NOMO-1 (cell line): ENCODE measurements at regions not wholly inside any gene's neighbourhood (a gene's known extent, or its start where the extent isn't known, plus 50 kb on each side); places are given as distances from the start of the nearest gene placed in this dataset.
"Not testable (repeated sequence)": the region's sequence is repeated elsewhere in the genome, so short reads cannot be mapped to it uniquely, and the experiment has no call there.

Experiments used
- DNase-seq, 2 experiments: peaks; one replicate each; lab custom pipeline; 2025; ENCODE audit not compliant: unreplicated experiment in 2 of 2; lab: John Stamatoyannopoulos, UW

DNA sequence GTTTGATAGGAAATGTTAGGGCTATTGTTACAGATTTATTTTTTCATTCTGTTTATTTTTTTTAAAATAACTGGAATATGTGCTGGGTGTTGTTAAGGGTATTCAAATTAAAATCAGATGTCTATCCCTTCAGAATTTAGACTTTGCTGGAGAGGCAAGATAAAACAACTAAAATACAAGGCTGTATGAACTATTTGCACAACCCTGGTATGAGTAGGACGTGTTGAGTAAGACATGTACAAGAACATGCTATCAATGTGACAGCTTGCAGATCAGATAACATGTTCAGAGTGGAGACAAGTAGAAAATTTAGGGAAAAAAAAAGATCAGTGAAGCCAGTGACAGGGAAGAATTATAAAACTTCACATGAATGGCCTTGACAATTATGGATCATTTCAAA is 853.5 kb downstream of the METTL15 start:
- no peak for DNase-seq

DNA sequence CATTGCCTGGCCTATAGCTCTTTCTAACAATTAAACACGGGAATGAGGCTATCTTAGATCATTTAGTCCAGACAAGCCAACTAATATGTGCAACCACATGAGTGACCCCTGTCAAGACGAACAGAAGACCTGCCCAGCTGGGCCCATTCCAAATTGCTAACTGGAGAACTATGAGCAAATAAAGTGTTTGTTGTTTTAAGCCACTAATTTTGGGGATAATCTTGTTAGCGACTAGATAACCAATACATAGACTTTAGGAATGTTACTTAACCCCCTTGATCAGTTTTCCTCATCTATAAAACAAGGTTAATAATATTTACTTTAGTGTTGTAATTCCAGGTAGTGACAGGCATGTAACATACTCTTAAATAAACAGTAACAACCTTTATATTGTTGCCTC is 848.3 kb downstream of the METTL15 start:
- DNase-seq = no peak

DNA sequence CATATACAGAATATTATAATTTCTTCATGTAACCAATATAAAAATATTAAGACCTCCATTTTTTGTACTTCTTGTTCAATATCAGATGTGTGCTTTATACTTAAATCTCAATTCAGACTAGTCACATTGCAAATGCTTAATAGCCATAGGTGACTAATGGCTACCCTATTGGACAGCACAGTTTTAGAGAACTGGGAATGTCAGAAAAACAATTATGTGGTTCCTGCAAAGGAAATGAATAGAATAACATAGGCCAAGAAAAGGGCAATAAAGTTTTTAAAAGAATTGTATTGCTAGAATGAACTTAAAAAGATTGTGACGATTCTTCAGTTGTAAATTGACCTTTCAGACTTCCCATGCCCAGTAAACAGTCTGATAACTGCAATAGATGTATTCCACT is 843.0 kb downstream of the METTL15 start:
- DNase-seq = no peak

DNA sequence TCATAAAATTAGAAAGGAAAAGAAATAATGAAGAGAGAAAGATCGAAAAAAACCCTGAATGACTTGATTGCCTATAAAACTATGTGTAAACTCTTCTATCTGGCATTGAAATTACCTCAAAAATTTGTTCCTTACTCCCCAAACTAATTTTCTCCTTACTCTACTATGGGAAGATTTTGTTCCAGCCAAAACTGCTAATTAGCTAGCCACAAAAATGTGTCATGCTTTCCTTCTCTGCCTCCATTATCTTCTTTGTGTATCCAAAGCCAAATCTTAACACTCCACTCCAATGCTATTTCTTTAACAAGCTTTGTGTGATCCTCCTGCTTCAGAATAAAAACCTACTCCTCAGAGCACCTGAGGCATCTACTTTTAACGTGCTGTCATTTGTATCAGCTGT is 831.2 kb downstream of the METTL15 start:
- DNase-seq = no peak

DNA sequence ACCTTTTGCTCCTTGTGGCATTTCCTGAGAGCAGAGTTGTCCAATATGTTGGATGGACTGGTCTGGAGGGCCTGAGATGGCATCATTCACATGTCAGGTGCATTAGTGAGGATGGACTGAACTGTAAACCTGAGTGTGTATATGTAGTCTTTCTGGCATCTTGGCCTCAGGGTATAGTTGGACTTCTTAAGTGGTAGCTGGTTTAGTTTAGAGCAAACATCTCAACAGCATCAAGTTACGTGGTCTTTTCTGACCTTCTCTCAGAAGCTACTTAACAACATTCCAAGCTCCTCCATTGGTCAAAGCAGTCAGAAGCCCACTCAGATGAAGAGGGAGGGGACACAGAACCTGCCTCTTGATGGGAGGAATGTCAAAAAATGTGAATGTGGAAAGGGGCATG is 829.9 kb downstream of the METTL15 start:
- no peak for DNase-seq

DNA sequence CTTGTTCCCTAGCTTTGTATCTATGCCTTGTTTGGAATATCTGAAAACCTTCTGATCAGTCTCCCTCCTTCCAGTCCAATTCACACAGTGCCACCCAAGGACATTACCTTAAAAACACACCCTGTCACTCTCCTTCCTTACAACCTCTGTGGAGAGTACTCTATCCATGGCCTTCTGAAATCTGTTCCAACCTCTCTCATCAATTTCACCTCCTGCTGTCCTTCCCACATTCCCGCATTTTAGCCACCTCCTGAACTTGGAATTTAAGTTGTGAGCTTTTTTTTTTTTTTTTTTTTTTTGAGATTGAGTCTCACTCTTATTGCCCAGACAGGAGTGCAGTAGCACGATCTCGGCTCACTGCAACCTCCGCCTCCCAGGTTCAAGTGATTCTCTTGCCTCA is 824.8 kb downstream of the METTL15 start:
- DNase-seq = no peak

DNA sequence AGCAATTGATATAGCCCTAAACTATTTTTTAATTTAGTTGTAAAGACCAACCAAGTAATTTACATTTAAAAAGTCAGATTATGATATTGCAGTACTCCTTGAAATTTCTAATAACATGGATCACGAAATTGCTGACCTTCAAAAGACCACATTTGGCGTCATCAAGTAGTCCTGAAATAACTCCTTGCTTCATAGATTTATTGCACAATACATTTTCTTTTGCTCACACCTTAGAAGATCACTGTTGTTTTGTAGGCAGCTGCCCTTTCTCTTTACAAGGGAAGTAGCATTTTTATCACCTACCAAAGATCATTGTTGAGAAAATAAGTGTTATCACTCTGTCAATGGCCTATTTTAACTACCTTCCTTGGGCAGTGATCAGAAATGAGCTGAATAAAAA is 815.8 kb downstream of the METTL15 start:
- DNase-seq = no peak

DNA sequence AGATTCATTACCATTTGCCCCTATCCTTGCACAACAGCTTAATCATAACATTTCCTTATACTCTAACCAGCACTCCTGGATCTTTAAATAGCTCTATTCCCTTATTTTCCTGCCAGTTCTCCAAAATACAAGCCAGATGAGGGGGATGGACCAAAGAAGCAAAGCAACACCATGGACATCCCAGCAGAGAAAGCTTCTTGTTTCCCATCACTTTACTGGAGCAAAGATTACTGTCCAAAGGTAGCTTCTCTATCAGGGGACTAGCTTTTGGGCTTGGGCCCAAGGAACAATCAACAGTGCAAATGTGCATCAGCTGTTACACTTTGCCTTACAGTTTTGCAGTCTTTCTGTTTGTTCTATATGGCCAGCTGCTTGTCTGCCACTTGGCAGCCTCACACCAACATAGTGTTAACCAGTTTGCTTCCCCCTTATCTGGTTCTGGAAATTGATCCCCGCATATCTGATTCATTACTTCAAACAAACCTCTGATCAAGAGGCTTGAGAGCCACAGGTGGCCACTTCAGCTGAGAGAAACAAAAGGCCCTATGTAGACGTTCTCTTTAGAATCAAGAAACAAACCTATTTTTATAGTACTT is 814.3 kb downstream of the METTL15 start:
- no peak for DNase-seq

DNA sequence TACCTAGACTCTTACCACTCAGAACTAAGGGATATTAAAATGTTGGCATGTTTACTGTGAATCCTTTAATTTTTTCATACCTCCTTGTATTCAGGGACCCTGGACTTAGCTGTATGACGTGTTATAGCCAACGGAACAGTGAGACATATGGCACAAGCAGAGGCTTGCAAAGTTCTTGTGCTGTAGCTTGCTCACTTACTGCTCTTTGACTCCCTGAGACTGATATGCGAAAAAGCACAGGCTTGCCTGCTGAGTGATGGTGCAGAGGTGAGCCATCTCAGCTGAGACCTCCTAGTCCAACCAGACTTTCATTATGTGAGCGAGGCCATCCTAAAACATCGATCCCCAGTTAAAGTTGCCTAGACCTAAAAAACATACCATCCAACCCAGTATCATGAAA is 811.0 kb downstream of the METTL15 start:
- DNase-seq = no peak

DNA sequence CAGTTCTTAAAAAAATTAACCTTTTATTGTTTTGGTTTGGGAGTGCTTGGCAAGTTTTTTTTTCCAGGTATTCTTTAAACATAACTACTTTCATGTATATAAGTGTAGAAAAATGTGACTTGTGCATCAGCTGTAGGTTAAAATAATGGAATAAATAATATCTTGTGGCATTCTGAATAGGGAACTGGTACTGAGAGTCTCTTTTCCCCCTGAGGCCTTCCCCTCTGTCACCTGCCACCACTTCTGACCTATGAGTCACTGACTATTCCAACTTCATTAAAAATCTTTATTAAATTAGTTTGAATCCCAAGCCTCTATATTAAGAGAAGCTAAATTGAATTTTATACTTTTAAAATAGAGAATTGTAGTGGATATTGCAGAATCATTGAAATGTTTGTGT is 805.7 kb downstream of the METTL15 start:
- no peak for DNase-seq

DNA sequence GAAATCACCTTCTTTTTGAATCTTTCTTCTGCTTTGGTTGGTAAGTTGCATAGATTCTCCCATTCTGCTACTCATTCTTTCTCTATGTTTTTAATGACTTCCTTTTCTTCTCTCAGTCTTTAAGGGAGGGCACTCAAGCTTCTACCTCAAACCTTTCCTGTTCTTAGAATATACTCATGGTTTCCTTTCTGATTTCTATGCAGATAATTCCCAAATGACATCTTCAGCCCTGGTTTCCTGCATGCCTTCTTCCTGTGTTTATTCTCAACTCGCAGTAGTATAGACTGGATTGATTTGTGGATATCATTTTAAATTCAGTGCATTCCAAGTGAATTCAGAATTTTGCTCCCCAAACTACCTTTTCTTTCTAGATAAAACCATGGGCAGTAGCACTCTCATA is 803.6 kb downstream of the METTL15 start:
- DNase-seq = no peak

DNA sequence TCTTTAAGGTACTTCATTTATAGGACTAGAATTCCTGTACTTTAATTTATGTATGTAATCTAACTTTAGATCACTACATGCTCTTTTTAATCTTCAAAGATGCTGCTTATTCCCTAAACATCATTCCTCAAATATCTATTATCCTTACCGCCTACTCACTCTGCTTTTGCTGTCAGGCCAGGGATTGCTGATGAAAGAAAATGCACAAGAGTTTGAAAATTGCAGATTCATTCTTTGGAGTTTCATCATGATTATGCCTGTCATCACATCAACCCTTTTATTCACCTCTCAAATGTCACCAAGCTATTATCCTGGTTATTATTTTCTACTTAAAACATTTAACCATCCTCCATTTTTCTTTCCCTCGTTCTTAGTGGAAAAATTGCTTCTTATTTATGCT is 802.7 kb downstream of the METTL15 start:
- DNase-seq = no peak

DNA sequence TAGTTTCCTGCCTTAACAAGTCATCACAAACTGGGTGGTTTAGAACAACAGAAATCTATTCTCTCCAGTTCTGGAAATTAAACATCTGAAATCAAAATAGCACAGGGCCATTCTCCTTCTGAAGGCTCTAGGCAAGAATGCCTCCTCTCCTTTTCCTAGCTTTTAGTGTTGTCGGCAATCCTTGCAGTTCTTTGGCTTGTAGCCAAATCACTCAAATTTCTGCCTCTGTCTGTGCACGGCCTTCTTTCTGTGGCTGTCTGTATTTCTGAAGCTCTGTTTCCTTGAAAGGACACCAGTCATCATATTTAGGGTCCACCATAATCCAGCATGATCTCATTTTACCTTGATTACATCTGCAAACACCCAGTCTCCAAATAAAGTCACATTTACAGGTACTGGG is 795.5 kb downstream of the METTL15 start:
- no peak for DNase-seq

DNA sequence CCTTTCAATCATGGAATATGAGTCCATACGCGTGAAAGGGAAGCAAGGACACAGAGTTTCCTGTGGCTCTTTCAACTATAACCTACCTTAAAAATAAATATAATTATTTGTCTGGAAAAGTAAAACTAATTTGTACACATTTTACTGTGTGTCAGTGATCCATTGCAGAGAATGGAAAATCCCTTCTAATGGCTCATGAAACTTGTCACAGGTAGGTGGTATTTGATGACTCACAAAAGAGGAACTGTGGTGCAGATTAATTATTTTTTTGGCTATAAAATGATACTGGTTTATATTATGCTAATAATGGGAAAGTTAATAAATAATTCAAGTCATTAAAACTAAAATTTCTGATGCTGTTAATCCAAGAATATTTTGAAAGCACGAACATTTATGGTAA is 792.2 kb downstream of the METTL15 start:
- no peak for DNase-seq

DNA sequence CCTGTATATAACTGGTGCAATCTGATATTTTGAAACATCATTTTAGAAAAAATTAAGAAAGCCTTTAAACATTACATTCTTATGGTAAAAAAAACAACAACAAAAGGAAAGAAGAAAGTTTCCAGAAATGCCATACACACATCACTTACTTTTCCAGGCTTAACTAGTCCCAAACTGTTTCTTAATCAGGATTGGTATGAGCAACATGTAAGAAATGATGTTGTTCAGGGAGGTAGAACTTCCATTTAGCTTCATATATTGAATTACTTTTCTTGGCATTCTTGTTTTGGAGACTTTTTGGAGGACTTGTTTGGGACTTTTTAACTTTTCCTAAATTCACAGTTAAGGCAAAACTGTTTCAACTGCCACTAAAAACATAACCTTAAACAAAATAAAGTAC is 791.5 kb downstream of the METTL15 start:
- DNase-seq = no peak

DNA sequence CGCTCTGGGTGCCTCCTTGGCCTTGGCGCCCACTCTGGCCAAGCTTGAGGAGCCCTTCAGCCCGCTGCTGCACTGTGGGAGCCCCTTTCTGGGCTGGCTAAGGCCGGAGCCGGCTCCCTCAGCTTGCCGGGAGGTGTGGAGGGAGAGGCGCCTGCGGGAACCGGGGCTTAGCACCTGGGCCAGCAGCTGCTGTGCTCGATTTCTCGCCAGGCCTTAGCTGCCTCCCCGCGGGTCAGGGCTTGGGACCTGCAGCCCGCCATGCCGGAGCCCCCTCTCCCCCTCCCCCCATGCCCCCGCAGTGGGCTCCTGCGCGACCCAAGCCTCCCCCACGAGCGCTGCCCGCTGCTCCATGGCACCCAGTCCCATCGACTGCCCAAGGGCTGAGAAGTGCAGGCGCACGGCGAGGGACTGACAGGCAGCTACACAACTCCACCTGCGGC is 782.4 kb downstream of the METTL15 start:
- DNase-seq = not testable (repeated sequence)

DNA sequence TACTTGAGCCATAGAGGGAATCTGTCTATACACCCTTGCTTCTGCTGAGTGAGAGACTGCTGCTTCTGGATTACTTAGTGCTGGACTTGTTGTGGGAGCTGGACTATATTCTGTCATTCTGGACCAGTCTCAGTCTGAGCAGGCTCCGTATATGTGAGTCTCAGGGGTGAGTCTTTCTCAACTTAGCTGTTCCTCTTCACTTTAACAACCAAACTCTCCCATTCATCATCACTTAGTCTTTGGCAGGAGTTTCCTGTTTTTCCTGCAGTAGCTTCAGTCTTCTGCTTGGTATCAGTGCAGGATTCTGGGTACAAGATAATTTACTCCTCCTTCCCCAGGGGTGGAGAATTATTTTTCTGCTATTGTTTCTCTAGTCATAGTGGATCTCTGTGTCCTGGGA is 779.5 kb downstream of the METTL15 start:
- no peak for DNase-seq

DNA sequence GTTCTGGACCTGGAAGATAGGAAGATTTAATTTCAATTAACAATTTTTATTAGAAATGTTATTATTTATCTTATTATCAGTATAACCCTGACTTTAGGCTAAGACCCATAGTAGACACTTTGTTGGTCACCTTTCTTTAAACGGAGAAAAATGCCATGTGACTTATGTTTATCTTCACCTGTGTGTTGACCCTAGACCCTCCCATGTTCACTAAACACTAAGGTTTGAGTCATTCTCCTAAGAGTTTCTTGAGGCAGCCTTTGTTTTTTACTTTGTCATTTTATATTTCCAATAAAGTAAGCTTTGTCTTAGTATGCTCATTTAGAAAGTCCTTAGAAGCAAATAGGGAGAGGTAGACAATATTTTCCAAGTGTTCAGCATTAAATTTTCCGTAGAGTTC is 771.7 kb downstream of the METTL15 start:
- no peak for DNase-seq

DNA sequence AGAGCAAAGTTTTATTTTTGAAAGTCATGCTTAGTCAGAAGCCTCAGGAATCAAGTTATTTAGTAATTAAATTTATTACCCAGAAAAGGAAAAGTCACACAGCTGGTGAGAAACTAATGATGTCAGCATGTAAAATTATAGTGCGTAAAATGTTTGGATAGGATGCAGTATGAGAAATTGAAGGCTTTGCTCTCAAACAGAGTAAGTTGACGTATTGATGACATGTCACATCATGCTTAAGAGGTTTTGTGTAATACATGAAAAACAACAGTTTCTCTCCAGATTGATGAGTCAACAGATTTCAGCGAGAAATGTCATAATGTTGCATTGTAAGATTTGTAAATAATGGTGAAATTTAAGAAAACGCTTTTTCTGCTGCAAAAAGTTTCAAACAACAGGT is 769.8 kb downstream of the METTL15 start:
- no peak for DNase-seq

DNA sequence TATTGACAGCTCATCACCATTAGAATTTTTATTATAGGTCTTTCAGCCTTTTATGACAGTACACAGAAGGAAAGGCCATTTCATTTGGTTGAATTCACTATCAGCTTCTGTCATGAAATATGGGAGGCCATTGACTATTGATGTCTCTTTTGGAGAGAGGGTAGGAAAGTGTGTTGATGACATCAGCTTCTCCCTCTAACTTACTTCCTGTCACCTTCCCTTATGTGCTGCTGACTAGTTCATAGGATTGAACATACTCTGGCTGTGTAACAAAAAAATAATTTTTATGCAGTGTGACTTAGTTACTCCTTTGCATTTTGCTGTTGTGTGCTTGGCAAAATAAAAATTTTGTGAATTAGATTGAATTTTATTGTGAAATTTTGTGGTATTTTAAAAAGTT is 769.2 kb downstream of the METTL15 start:
- DNase-seq = no peak

DNA sequence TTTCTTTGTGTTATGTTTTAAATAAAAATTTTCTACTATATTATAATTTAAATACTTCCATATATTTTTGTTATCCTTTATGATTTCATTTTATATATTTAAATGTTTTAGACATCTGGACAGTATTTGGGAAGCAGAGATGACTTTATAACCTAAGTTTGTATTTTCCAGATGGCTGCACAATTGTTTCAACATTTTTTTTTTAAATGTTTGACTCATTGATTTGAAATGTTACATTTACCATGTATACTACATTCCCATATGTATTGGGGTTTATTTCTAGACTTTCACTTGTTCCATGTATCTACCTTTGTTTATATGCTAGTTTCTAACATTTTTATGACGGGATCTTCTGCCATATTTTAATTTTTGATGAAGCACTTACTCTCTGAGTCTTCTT is 766.5 kb downstream of the METTL15 start:
- no peak for DNase-seq

DNA sequence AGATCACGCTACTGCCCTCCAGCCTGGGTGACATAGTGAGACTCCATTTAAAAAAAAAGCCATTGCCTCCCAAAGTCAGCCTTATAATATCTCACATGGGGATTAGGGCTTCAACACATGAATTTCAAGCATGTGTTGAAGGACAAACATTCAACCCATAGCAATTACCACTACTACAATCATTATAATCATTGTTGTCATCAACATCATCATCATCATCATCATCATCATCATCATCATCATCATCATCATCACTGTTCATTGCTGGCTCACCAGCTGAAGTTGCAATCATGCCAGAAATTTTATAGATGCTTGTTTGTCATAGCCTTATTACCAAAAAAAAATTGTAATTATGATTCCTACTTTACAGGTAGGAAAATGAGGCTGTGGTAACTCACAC is 762.9 kb downstream of the METTL15 start:
- DNase-seq = no peak

DNA sequence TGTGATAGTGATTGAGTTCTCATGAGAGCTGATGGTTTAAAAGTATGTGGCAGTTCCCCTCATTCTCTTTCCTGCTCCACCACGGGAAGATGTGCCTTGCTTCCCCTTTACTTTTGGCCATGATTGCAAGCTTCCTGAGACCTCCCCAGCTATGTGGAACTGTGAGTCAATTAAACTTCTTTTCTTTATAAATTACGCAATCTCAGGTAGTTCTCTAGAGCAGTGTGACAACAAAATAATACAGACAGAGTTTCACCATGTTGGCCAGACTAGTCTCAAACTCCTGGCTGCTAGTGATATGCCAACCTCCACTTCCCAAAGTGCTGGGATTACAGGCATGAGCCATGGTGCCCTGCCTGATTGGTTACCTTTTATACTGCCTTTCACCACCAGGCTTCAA is 755.2 kb downstream of the METTL15 start:
- no peak for DNase-seq

DNA sequence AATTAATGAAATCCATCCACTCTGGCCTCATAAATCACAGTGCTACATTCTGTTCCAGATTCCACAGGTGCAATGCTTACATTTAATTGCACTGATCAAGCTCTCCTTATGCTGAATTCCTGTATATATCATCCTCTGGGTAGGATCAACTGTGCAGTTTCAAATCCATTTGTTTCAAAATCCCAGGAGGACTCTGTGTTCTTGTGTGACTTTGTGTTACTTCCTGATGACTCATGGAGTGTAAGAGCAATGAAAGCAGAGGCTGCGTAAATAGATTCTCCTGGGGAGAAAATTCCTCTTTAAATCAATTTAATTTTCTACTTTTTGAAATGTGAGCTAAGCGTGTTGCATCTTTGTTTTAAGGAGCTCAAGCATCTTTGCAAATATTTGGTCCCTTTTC is 752.7 kb downstream of the METTL15 start:
- DNase-seq = no peak
